GM23338 (cell line): ENCODE measurements at regions not wholly inside any gene's neighbourhood (a gene's known extent, or its start where the extent isn't known, plus 50 kb on each side); places are given as distances from the start of the nearest gene placed in this dataset.

Experiments used
- ATAC-seq: fragments of 200-7000 bp; cut with Tn5 transposase; 3 replicates; pipeline ENCODE4 v1.9.1; 2020
- DNase-seq: peaks from one replicate; pipeline ENCODE4 v3.0.0-alpha.2; 2015; ENCODE audit warnings: low spot score
- H2AFZ ChIP-seq: fragments of 200-600 bp; sonication (generic); 2 replicates; pipeline ENCODE4 v1.8.0; 2016; ENCODE audit warnings: antibody characterized with exemption, mild to moderate bottlenecking, moderate library complexity
- H3F3A ChIP-seq: fragments of 200-600 bp; sonication (generic); replicated peaks from 2 replicates; pipeline ENCODE4 v1.8.0; 2017; ENCODE audit warnings: antibody characterized with exemption, mixed run types, low read depth
- H3K27ac ChIP-seq: fragments of 200-600 bp; sonication (generic); 2 replicates; pipeline ENCODE4 v1.6.1; 2016; ENCODE audit warnings: low read depth
- H3K27me3 ChIP-seq: fragments of 200-600 bp; sonication (generic); 2 replicates; pipeline ENCODE4 v1.8.0; 2016; ENCODE audit warnings: mild to moderate bottlenecking, mixed run types, moderate library complexity; ENCODE audit not compliant: insufficient read depth
- H3K36me3 ChIP-seq: fragments of 200-600 bp; sonication (generic); 2 replicates; pipeline ENCODE4 v1.8.0; 2016; ENCODE audit warnings: mild to moderate bottlenecking; ENCODE audit not compliant: insufficient read depth
- H3K4me1 ChIP-seq: fragments of 200-600 bp; sonication (generic); 2 replicates; pipeline ENCODE4 v1.8.0; 2016; ENCODE audit warnings: mild to moderate bottlenecking, moderate library complexity; ENCODE audit not compliant: insufficient read depth
- H3K4me2 ChIP-seq: fragments of 200-600 bp; sonication (generic); 2 replicates; pipeline ENCODE4 v1.7.1; 2017; ENCODE audit warnings: mixed run types
- H3K4me3 ChIP-seq: fragments of 200-600 bp; sonication (generic); 2 replicates; pipeline ENCODE4 v1.6.1; 2016; ENCODE audit warnings: mixed run types
- H3K79me2 ChIP-seq: fragments of 200-600 bp; sonication (generic); replicated peaks from 2 replicates; pipeline ENCODE4 v1.8.0; 2017; ENCODE audit warnings: mild to moderate bottlenecking; ENCODE audit not compliant: insufficient read depth
- H3K9me2 ChIP-seq: fragments of 200-600 bp; sonication (generic); 2 replicates; pipeline ENCODE4 v1.8.0; 2017; ENCODE audit not compliant: insufficient read depth
- H4K20me1 ChIP-seq: fragments of 200-600 bp; sonication (generic); replicated peaks from 2 replicates; pipeline ENCODE4 v1.8.0; 2017; ENCODE audit warnings: mild to moderate bottlenecking; ENCODE audit not compliant: insufficient read depth
- H3K27ac Mint-ChIP-seq: 2 replicates; pipeline ENCODE4 v1.8.0; 2020; ENCODE audit warnings: inconsistent platforms, mild to moderate bottlenecking, moderate library complexity, mixed read lengths
- H3K27me3 Mint-ChIP-seq: 3 replicates; pipeline ENCODE4 v1.8.0; 2022; ENCODE audit warnings: low read depth, mild to moderate bottlenecking, moderate library complexity, mixed read lengths, inconsistent platforms; ENCODE audit not compliant: insufficient read depth, poor library complexity
- H3K36me3 Mint-ChIP-seq: 3 replicates; pipeline ENCODE4 v1.8.0; 2021; ENCODE audit warnings: low read depth, mild to moderate bottlenecking, inconsistent platforms, moderate library complexity, mixed read lengths
- H3K4me1 Mint-ChIP-seq: 3 replicates; pipeline ENCODE4 v1.8.0; 2020; ENCODE audit warnings: mild to moderate bottlenecking, inconsistent platforms, mixed read lengths
- H3K4me3 Mint-ChIP-seq: 3 replicates; pipeline ENCODE4 v1.8.0; 2021; ENCODE audit warnings: moderate library complexity, mild to moderate bottlenecking, inconsistent platforms, mixed read lengths
- H3K9me3 Mint-ChIP-seq: 3 replicates; pipeline ENCODE4 v1.8.0; 2020; ENCODE audit warnings: moderate library complexity, mild to moderate bottlenecking, inconsistent platforms, mixed read lengths
- CREB1 ChIP-seq: fragments of 250-450 bp; sonication (Bioruptor Pico); IDR thresholded peaks from 2 replicates; pipeline ENCODE4 v1.5.0; 2020; ENCODE audit warnings: low read depth, mild to moderate bottlenecking, moderate library complexity
- CTCF ChIP-seq, 2 experiments: fragments of 200-600 bp in 1 of 2; sonication (generic) in 1 of 2; conservative IDR thresholded peaks; 2 replicates each; pipeline versions ENCODE4 v1.5.1 to v1.6.1; 2016 to 2017; ENCODE audit warnings: antibody characterized with exemption in 2 of 2, low read depth in 2 of 2, mild to moderate bottlenecking in 2 of 2, moderate library complexity in 1 of 2
- ETS1 ChIP-seq: IDR thresholded peaks from 2 replicates; pipeline ENCODE4 v1.6.1; 2016; ENCODE audit warnings: antibody characterized with exemption
- EZH2 ChIP-seq: fragments of 200-600 bp; sonication (generic); IDR thresholded peaks from one replicate; pipeline ENCODE4 v1.8.0; 2017; ENCODE audit warnings: antibody characterized with exemption, mild to moderate bottlenecking, low read depth; ENCODE audit not compliant: unreplicated experiment
- EZH2phosphoT487 ChIP-seq: fragments of 200-600 bp; sonication (generic); IDR thresholded peaks from one replicate; pipeline ENCODE4 v1.8.1; 2018; ENCODE audit warnings: antibody characterized with exemption; ENCODE audit not compliant: unreplicated experiment
- NANOG ChIP-seq: IDR thresholded peaks from 2 replicates; pipeline ENCODE4 v1.6.1; 2016; ENCODE audit warnings: antibody characterized with exemption, borderline replicate concordance
- POLR2AphosphoS5 ChIP-seq: IDR thresholded peaks from 2 replicates; pipeline ENCODE4 v1.6.1; 2016; ENCODE audit warnings: antibody characterized with exemption, low read depth
- REST ChIP-seq: IDR thresholded peaks from one replicate; pipeline ENCODE4 v1.6.1; 2018; ENCODE audit warnings: antibody characterized with exemption; ENCODE audit not compliant: unreplicated experiment
- STAT1 ChIP-seq: IDR thresholded peaks from one replicate; pipeline ENCODE4 v1.6.1; 2016; ENCODE audit warnings: antibody characterized with exemption; ENCODE audit not compliant: unreplicated experiment
- ZNF114 ChIP-seq: fragments of 250-450 bp; sonication (Bioruptor Pico); IDR thresholded peaks from 2 replicates; pipeline ENCODE4 v1.5.0; 2020; ENCODE audit warnings: mild to moderate bottlenecking, moderate library complexity
- ZNF331 ChIP-seq: fragments of 250-450 bp; sonication (Bioruptor Pico); IDR thresholded peaks from 2 replicates; pipeline ENCODE4 v1.5.0; 2020; ENCODE audit warnings: low read depth, mild to moderate bottlenecking, moderate library complexity
- ZNF462 ChIP-seq: fragments of 250-450 bp; sonication (Bioruptor Pico); IDR thresholded peaks from 2 replicates; pipeline ENCODE4 v1.5.0; 2020; ENCODE audit warnings: mild to moderate bottlenecking, moderate library complexity

- Histone ChIP-seq H3K27me3 (no peaks in the 10 kb centered on the region), H3F3A (no peaks in the 10 kb centered on the region), H3K4me2 (no peak overlapping the region), H3K36me3 (no peaks in the 10 kb centered on the region), H3K27ac (no peak overlapping the region), H2AFZ (no peak overlapping the region), H4K20me1 (no peaks in the 10 kb centered on the region), H3K4me3 (no peak overlapping the region), H3K4me1 (no peaks in the 10 kb centered on the region), H3K9me2 (peaks cover 3% of the 10 kb centered on the region; the same call in 1 of the 2 replicates), H3K79me2 (no peaks in the 10 kb centered on the region)
- no peak overlapping the region for H3K4me3 Mint-ChIP-seq
- H3K27me3 Mint-ChIP-seq: no peaks in the 10 kb centered on the region
- H3K36me3 Mint-ChIP-seq: 0 out of 3 replicates have a peak, but pooled peaks cover 3% of the 10 kb centered on the region
- DNase-seq (no peak), ATAC-seq (no peak)
- no peak overlapping the region for H3K27ac Mint-ChIP-seq
- H3K9me3 Mint-ChIP-seq: peaks cover 16% of the 10 kb centered on the region; the same call in 2 of the 3 replicates
- no peak for TF ChIP-seq REST
- TF ChIP-seq ETS1: no peak
- no peak for TF ChIP-seq ZNF462 (CRISPR knock-in tag)
- TF ChIP-seq CREB1 (CRISPR knock-in tag): no peak
- no peak for TF ChIP-seq STAT1
- no peak for TF ChIP-seq ZNF114
- TF ChIP-seq POLR2AphosphoS5: no peak
- TF ChIP-seq EZH2: no peak
- no peak for TF ChIP-seq EZH2phosphoT487
- TF ChIP-seq CTCF (conservative IDR thresholded peaks at IDR 0.05; ENCODE audit: low read depth in 2 of 2): no peak
- TF ChIP-seq ZNF331 (CRISPR knock-in tag): no peak
- TF ChIP-seq NANOG: no peak
- no peaks in the 10 kb centered on the region for H3K4me1 Mint-ChIP-seq
These were observed 114.0 kb upstream of the POU1F1 start for GRCh38 chr3:87390353-87390752.
